Colonic mucosa (tissue), 4 donors: ENCODE measurements at regions not wholly inside any gene's neighbourhood (a gene's known extent, or its start where the extent isn't known, plus 50 kb on each side); places are given as distances from the start of the nearest gene placed in this dataset.

ENCODE experiments used
- DNase-seq: peaks from one replicate; pipeline ENCODE4 v3.0.0-alpha.2; 2020
- H3K27ac ChIP-seq: fragments of 200-600 bp; one replicate; pipeline ENCODE4 v1.8.0; 2021
- H3K27me3 ChIP-seq: fragments of 200-600 bp; one replicate; pipeline ENCODE4 v1.8.0; 2021
- H3K36me3 ChIP-seq: fragments of 200-600 bp; one replicate; pipeline ENCODE4 v1.8.0; 2021
- H3K4me1 ChIP-seq: fragments of 200-600 bp; one replicate; pipeline ENCODE4 v1.8.0; 2021; ENCODE audit warnings: mild to moderate bottlenecking
- H3K4me3 ChIP-seq: fragments of 200-600 bp; one replicate; pipeline ENCODE4 v1.8.0; 2021
- H3K9ac ChIP-seq, 2 donors: one replicate each; pipeline ENCODE4 v1.7.0; 2013; ENCODE audit warnings: control low read depth in 2 of 2, low read depth in 2 of 2, low read length in 2 of 2
- H3K9me3 ChIP-seq: fragments of 200-600 bp; one replicate; pipeline ENCODE4 v1.8.0; 2021
- CTCF ChIP-seq: fragments of 200-600 bp; IDR thresholded peaks from one replicate; pipeline ENCODE4 v1.8.0; 2022; ENCODE audit warnings: antibody characterized with exemption, mild to moderate bottlenecking
- intact Hi-C: fragments of 100-400 bp; cut with DNase I; formaldehyde crosslinking; loops from one replicate; pipeline ENCODE4 v1.14.1; 2022
- donor health status: healthy.
- donor health status: DM: no; HTN: no; CAD: no.
- donor health status: DM: no; HTN: no; CAD: no.

GRCh38 chr16:35258381-35258780 is 1799.0 kb downstream of the TP53TG3F start:
- intact Hi-C loops, result no loop called here
- no peaks in the 10 kb centered on the region for H3K4me1 ChIP-seq
- H3K27ac ChIP-seq, result no peak overlapping the region
- H3K9me3 ChIP-seq, result peaks cover 7% of the 10 kb centered on the region
- TF ChIP-seq CTCF, result no peak
- no peaks in the 10 kb centered on the region for H3K36me3 ChIP-seq
- H3K27me3 ChIP-seq, result no peaks in the 10 kb centered on the region
- no peak overlapping the region for H3K9ac ChIP-seq
- H3K4me3 ChIP-seq, result no peak overlapping the region
- DNase-seq, result no peak

GRCh38 chr16:35295856-35296255 is 1836.4 kb downstream of the TP53TG3F start:
- no peaks in the 10 kb centered on the region for H3K4me1 ChIP-seq
- TF ChIP-seq CTCF, result no peak
- H3K4me3 ChIP-seq, result no peak overlapping the region
- DNase-seq, result no peak
- no peaks in the 10 kb centered on the region for H3K36me3 ChIP-seq
- H3K9ac ChIP-seq, result no peak overlapping the region
- no peaks in the 10 kb centered on the region for H3K27me3 ChIP-seq
- no peak overlapping the region for H3K27ac ChIP-seq
- intact Hi-C loops, result no loop called here
- H3K9me3 ChIP-seq, result no peaks in the 10 kb centered on the region

- H3K9ac ChIP-seq, result no peak overlapping the region
- DNase-seq, result no peak
- TF ChIP-seq CTCF, result no peak
- intact Hi-C loops, result no loop called here
- H3K9me3 ChIP-seq, result no peaks in the 10 kb centered on the region
- no peaks in the 10 kb centered on the region for H3K4me1 ChIP-seq
- H3K36me3 ChIP-seq, result no peaks in the 10 kb centered on the region
- H3K27me3 ChIP-seq, result no peaks in the 10 kb centered on the region
- no peak overlapping the region for H3K4me3 ChIP-seq
- no peak overlapping the region for H3K27ac ChIP-seq
Measured at GRCh38 chr16:35296962-35297653, 1837.7 kb downstream of the TP53TG3F start.

- H3K9me3 ChIP-seq, result no peaks in the 10 kb centered on the region
- no peak overlapping the region for H3K9ac ChIP-seq
- no peaks in the 10 kb centered on the region for H3K27me3 ChIP-seq
- no peaks in the 10 kb centered on the region for H3K4me1 ChIP-seq
- no peak for DNase-seq
- no peak overlapping the region for H3K4me3 ChIP-seq
- intact Hi-C loops, result no loop called here
- no peaks in the 10 kb centered on the region for H3K36me3 ChIP-seq
- no peak for TF ChIP-seq CTCF
- no peak overlapping the region for H3K27ac ChIP-seq
Measured at GRCh38 chr16:35298460-35299243, 1839.2 kb downstream of the TP53TG3F start.

GRCh38 chr16:35302859-35303258 is 1843.4 kb downstream of the TP53TG3F start:
- H3K27me3 ChIP-seq, result no peaks in the 10 kb centered on the region
- no peak overlapping the region for H3K9ac ChIP-seq
- intact Hi-C loops, result no loop called here
- no peak overlapping the region for H3K4me3 ChIP-seq
- no peak for DNase-seq
- no peak overlapping the region for H3K27ac ChIP-seq
- H3K9me3 ChIP-seq, result peaks cover 4% of the 10 kb centered on the region
- no peaks in the 10 kb centered on the region for H3K36me3 ChIP-seq
- H3K4me1 ChIP-seq, result no peaks in the 10 kb centered on the region
- no peak for TF ChIP-seq CTCF
